ENCODE measurements at regions not wholly inside any gene's neighbourhood (a gene's known extent, or its start where the extent isn't known, plus 50 kb on each side); places are given as distances from the start of the nearest gene placed in this dataset.

DNA sequence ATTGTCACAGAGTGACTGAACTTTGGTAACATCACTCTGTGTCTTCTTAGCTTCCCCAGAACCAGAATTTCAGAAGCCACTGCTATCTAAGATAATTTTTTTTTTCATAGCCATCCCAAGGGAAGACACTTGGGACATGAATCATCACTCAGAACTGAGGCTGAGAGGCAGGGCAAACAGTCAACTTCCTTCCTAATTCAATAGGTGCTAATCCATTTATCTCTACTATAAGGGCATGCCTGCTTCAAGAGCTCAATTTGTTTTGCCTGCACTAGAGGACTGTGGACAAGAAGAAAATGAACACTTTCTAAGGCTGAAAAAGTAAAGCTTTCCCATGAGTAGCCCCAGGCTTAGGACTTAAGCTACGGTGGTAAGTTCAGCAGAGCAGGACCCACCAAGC is 56.7 kb upstream of the MYRIP start:
- Histone ChIP-seq H3K27ac (ENCODE audit: insufficient read depth, low read length) (no peak overlapping the region), H3K27me3 (ENCODE audit: control insufficient read depth, insufficient read depth, low read length) (no peaks in the 10 kb centered on the region), H3K9me3 (ENCODE audit: control insufficient read depth, insufficient read depth, low read length) (peaks cover 17% of the 10 kb centered on the region), H3K4me1 (ENCODE audit: control insufficient read depth, insufficient read depth, low read length) (no peaks in the 10 kb centered on the region), H3K9me1 (ENCODE audit: insufficient read depth, low read length) (no peaks in the 10 kb centered on the region), H3K23ac (ENCODE audit: low read depth, low read length) (no peak overlapping the region), H2BK5ac (ENCODE audit: low read depth, low read length, poor library complexity, severe bottlenecking) (no peak overlapping the region), H2BK120ac (ENCODE audit: low read depth, low read length) (no peak overlapping the region), H3K4me3 (ENCODE audit: insufficient read depth, low read depth, low read length) (no peak overlapping the region), H3K9ac (ENCODE audit: low read depth, low read length) (no peak overlapping the region), H4K5ac (ENCODE audit: low read depth, low read length) (no peak overlapping the region), H4K8ac (ENCODE audit: low read depth in 2 of 2, low read length in 2 of 2) (no peak overlapping the region), H3K79me1 (ENCODE audit: low read depth in 1 of 2, low read length in 2 of 2) (no peaks in the 10 kb centered on the region), H3K18ac (ENCODE audit: low read depth, low read length) (no peak overlapping the region), H3K4me2 (ENCODE audit: low read depth, low read length) (no peak overlapping the region), H2AK9ac (replicated peaks; ENCODE audit: low read depth, low read length, poor library complexity) (no peak overlapping the region), H3K14ac (replicated peaks; ENCODE audit: low read depth, low read length) (no peak overlapping the region), H3K36me3 (ENCODE audit: control insufficient read depth, insufficient read depth, low read length) (no peaks in the 10 kb centered on the region), H3K56ac (ENCODE audit: extremely low read depth, insufficient read depth, low read length) (no peak overlapping the region), H4K91ac (ENCODE audit: insufficient read depth, low read depth, low read length) (no peak overlapping the region), H2BK20ac (ENCODE audit: low read depth, low read length) (no peak overlapping the region), H2BK15ac (ENCODE audit: low read depth, low read length) (no peak overlapping the region), H2AK5ac (ENCODE audit: low read depth, low read length) (no peak overlapping the region), H3K4ac (ENCODE audit: low read depth, low read length) (no peak overlapping the region), H2AFZ (replicated peaks; ENCODE audit: low read length, poor library complexity) (no peak overlapping the region), H4K20me1 (ENCODE audit: insufficient read depth, low read length) (no peaks in the 10 kb centered on the region)
- no peak for ATAC-seq (ENCODE audit: low read depth)
- ChIA-PET POLR2A (ENCODE audit: unreplicated experiment) (no interaction called here), CTCF (no interaction called here)
- dilution Hi-C loops (cut with HindIII; ENCODE audit: low sequenced_read_pairs, unreplicated experiment) (no loop called here), in situ Hi-C loops (cut with MboI; ENCODE audit: low sequenced_read_pairs) (no loop called here), intact Hi-C loops (cut with micrococcal nuclease) (no loop called here)
- DNase-seq, result no peak
- no TSS peak for BruUV-seq (replicated peaks)
- no CpG with 5 or more reads among the region's 1 CpG for WGBS, 2 experiments (ENCODE audit: extremely low coverage in 2 of 2, insufficient read length in 1 of 2)
- TF ChIP-seq CEBPB (IDR thresholded peaks at IDR 0.05; ENCODE audit: low read depth, low read length) (no peak), RFX5 (IDR thresholded peaks at IDR 0.05; ENCODE audit: low read depth, low read length) (no peak), POLR2A (IDR thresholded peaks at IDR 0.05; ENCODE audit: low read depth, low read length) (no peak), MAZ (IDR thresholded peaks at IDR 0.05; ENCODE audit: borderline replicate concordance, low read depth, low read length) (no peak), NFE2L2 (IDR thresholded peaks at IDR 0.05; ENCODE audit: low read depth, low read length) (no peak), BHLHE40 (IDR thresholded peaks at IDR 0.05; ENCODE audit: low read depth, low read length) (no peak), MAFK (IDR thresholded peaks at IDR 0.05; ENCODE audit: low read depth, low read length) (no peak), MXI1 (IDR thresholded peaks at IDR 0.05; ENCODE audit: borderline replicate concordance, low read depth, low read length) (no peak), RAD21 (IDR thresholded peaks at IDR 0.05; ENCODE audit: low read length) (no peak), RCOR1 (IDR thresholded peaks at IDR 0.05; ENCODE audit: insufficient replicate concordance, low read length) (no peak), FOS (IDR thresholded peaks at IDR 0.05; ENCODE audit: low read depth, low read length) (no peak), SMC3 (IDR thresholded peaks at IDR 0.05; ENCODE audit: low read depth, low read length) (no peak)
- TF ChIP-seq, protein P1, sequence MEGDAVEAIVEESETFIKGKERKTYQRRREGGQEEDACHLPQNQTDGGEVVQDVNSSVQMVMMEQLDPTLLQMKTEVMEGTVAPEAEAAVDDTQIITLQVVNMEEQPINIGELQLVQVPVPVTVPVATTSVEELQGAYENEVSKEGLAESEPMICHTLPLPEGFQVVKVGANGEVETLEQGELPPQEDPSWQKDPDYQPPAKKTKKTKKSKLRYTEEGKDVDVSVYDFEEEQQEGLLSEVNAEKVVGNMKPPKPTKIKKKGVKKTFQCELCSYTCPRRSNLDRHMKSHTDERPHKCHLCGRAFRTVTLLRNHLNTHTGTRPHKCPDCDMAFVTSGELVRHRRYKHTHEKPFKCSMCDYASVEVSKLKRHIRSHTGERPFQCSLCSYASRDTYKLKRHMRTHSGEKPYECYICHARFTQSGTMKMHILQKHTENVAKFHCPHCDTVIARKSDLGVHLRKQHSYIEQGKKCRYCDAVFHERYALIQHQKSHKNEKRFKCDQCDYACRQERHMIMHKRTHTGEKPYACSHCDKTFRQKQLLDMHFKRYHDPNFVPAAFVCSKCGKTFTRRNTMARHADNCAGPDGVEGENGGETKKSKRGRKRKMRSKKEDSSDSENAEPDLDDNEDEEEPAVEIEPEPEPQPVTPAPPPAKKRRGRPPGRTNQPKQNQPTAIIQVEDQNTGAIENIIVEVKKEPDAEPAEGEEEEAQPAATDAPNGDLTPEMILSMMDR (conservative IDR thresholded peaks at IDR 0.05; ENCODE audit: low read depth, low read length), result no peak
- TF ChIP-seq, protein P2, sequence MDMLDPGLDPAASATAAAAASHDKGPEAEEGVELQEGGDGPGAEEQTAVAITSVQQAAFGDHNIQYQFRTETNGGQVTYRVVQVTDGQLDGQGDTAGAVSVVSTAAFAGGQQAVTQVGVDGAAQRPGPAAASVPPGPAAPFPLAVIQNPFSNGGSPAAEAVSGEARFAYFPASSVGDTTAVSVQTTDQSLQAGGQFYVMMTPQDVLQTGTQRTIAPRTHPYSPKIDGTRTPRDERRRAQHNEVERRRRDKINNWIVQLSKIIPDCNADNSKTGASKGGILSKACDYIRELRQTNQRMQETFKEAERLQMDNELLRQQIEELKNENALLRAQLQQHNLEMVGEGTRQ (IDR thresholded peaks at IDR 0.05; ENCODE audit: low read depth, low read length), result no peak

Data from IMR-90 (cell line).